ENCODE measurements at regions not wholly inside any gene's neighbourhood (a gene's known extent, or its start where the extent isn't known, plus 50 kb on each side); places are given as distances from the start of the nearest gene placed in this dataset.

- TF ChIP-seq, protein P1, sequence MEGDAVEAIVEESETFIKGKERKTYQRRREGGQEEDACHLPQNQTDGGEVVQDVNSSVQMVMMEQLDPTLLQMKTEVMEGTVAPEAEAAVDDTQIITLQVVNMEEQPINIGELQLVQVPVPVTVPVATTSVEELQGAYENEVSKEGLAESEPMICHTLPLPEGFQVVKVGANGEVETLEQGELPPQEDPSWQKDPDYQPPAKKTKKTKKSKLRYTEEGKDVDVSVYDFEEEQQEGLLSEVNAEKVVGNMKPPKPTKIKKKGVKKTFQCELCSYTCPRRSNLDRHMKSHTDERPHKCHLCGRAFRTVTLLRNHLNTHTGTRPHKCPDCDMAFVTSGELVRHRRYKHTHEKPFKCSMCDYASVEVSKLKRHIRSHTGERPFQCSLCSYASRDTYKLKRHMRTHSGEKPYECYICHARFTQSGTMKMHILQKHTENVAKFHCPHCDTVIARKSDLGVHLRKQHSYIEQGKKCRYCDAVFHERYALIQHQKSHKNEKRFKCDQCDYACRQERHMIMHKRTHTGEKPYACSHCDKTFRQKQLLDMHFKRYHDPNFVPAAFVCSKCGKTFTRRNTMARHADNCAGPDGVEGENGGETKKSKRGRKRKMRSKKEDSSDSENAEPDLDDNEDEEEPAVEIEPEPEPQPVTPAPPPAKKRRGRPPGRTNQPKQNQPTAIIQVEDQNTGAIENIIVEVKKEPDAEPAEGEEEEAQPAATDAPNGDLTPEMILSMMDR (conservative IDR thresholded peaks at IDR 0.05; ENCODE audit: low read depth, low read length): no peak
- H3K4me3 ChIP-seq (ENCODE audit: low read depth, low read length): no peak overlapping the region
- DNase-seq (ENCODE audit: low read depth): no peak
Measured at GRCh38 chr14:96951511-96951910, 154.3 kb downstream of the VRK1 start.

- TF ChIP-seq, protein P1 (conservative IDR thresholded peaks at IDR 0.05; ENCODE audit: low read depth, low read length): no peak
- no peak for DNase-seq (ENCODE audit: low read depth)
- no peak overlapping the region for H3K4me3 ChIP-seq (ENCODE audit: low read depth, low read length)
Measured at GRCh38 chr14:96953087-96953874, 156.1 kb downstream of the VRK1 start.

DNA sequence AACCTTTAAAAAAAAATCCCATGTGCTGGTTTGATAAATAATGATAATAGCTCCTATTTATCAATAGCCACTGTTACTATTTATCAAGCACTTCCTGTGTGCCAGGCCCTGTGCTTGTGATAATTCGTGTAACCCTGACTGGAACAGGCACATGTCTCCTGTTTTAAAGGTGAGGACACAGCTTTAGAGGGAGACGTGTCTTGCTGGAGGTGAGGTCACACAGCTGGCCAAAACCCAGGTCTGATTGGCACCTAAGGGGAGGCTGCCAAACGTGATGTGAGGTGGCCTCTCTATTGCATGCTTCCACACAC is 156.6 kb downstream of the VRK1 start:
- TF ChIP-seq, protein P1 (conservative IDR thresholded peaks at IDR 0.05; ENCODE audit: low read depth, low read length): no peak
- DNase-seq (ENCODE audit: low read depth): no peak
- H3K4me3 ChIP-seq (ENCODE audit: low read depth, low read length): no peak overlapping the region

DNA sequence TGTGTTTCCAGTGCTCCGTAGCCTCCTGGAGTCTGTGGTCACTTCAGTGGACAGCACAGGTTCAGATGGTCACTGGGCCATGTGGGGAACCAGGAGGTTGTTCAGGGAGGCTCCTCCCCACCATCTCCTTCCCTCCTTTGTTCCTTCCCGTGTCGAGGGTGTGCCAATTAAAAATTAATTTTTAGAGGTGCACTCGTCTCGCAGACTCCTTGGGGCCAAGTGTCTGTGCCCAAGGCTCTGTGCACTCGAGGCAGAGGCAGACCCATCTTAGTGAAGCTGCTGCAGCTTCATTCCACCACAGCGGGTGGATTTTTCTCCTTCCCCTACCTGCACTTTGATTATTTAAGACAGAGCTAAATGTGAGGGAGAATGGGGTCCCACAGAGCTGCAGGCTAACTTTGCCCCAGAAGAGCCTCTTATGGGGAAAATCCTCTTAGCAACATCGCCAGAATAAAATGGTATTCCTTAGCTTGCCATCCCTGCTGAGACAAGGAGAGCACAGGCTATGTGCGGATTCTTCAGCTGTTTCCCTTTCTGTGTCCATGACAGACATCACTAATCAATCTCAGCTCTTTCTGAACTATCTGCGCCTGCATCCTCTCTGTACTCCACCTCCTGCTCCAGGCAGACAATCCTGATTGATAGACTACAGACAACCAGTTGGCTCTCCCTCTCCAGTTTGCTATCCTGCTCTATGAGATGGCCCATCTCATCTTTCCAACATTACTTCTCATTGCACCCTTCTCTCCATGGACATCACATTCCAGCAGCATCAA is 159.5 kb downstream of the VRK1 start:
- no peak for DNase-seq (ENCODE audit: low read depth)
- TF ChIP-seq, protein P1 (conservative IDR thresholded peaks at IDR 0.05; ENCODE audit: low read depth, low read length): no peak
- no peak overlapping the region for H3K4me3 ChIP-seq (ENCODE audit: low read depth, low read length)

DNA sequence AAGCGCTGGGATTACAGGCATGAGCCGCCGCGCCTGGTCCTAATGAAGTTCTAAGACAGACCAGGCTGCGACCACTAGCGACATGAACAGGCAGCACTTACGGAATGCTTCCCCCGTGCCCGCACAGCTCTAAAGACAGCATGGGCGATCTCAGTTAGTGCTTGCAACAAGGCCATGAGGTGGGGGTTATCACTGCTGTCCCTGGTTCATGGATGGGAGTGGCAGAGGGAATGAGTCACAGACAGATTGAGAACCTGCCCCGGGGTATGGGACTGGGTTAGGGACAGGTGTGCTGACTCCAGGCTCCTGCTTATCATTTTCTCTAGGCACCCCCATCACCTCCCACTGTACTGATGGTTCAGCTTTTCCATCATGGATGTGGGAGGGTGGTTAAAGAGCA is 160.9 kb downstream of the VRK1 start:
- TF ChIP-seq, protein P1 (conservative IDR thresholded peaks at IDR 0.05; ENCODE audit: low read depth, low read length): no peak

GRCh38 chr14:96959992-96960391 is 162.8 kb downstream of the VRK1 start:
- H3K4me3 ChIP-seq (ENCODE audit: low read depth, low read length): no peak overlapping the region
- DNase-seq (ENCODE audit: low read depth): no peak
- TF ChIP-seq, protein P1 (conservative IDR thresholded peaks at IDR 0.05; ENCODE audit: low read depth, low read length): no peak

More for the DNA sequence above, 160.9 kb downstream of the VRK1 start:
- H3K4me3 ChIP-seq (ENCODE audit: low read depth, low read length): no peak overlapping the region
- no peak for DNase-seq (ENCODE audit: low read depth)

All from choroid plexus epithelial cell (primary cell).